HG02610 (cell line): ENCODE measurements at regions not wholly inside any gene's neighbourhood (a gene's known extent, or its start where the extent isn't known, plus 50 kb on each side); places are given as distances from the start of the nearest gene placed in this dataset.
A peak's percentile ranks its signal among the peaks of the same experiment; 100 is the strongest.
"Not testable (repeated sequence)": the region's sequence is repeated elsewhere in the genome, so short reads cannot be mapped to it uniquely, and the experiment has no call there.

Source experiments
- ATAC-seq: cut with Tn5 transposase; IDR thresholded peaks from one replicate; pipeline ENCODE4 v1.9.1; 2021; ENCODE audit warnings: mild to moderate bottlenecking, moderate library complexity; ENCODE audit not compliant: unreplicated experiment

- no peak for ATAC-seq
Observed at GRCh38 chr3:70658513-70659310, 346.3 kb upstream of the MDFIC2 start.

GRCh38 chr3:70657454-70657853, 345.0 kb upstream of the MDFIC2 start:
- no peak for ATAC-seq

- ATAC-seq: no peak
Observed at GRCh38 chr3:70647823-70648222, 335.4 kb upstream of the MDFIC2 start.

- ATAC-seq: no peak
Observed at GRCh38 chr3:70647094-70647493, 334.7 kb upstream of the MDFIC2 start.

DNA sequence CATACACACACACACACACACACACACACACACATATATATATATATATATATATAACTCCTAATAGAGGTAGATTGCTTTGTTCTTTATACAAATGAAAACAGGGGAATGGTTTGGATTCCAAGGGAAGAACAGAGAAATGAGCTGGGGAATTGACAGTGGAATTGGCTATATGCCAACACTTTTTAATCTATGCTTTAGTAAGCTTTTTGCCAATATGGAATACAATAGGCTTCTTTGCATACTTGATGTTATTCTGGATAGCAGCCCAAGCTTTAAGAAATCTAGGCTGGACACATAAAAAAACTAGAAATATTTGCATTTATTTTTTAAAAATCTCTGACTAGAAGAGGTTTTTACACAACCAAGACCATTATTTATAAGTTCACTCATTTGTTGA, 334.2 kb upstream of the MDFIC2 start:
- ATAC-seq: no peak

DNA sequence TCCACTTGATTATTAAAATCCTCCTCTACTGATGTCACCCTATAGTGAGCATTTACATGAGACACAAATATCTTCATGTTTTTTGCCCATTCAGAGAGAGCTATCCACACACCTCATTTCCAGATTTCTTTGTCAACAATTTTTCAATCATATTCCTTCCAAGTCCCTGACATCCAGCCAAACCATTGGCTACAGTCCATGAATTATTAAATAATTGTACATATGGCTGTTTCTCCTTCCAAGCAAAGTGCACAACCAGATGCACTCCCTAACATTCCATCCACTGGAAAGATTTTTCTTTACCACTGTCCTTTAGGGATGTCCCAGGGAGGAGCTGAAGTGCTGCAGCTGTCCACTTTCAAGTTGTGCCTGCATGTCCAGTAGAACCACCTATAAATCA, 328.0 kb upstream of the MDFIC2 start:
- ATAC-seq: no peak

DNA sequence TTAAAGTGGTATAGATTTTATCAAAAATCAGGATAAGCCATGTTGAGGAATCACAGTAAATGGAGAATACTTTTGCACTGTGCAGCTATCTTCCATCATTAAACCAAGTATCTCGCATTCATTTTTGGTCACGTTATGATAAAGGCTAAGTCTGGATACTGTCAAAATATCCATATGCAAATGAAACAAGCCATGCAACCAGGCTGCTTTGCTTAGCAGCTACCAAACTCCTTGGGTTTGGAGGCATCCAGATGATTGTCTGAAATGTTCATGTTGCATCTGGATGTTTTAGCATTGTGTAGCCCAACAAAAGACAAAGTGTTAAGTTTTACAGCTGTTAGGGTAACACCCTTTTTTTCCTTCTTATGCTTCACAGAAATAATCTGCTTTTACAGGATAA, 322.9 kb upstream of the MDFIC2 start:
- ATAC-seq: no peak

DNA sequence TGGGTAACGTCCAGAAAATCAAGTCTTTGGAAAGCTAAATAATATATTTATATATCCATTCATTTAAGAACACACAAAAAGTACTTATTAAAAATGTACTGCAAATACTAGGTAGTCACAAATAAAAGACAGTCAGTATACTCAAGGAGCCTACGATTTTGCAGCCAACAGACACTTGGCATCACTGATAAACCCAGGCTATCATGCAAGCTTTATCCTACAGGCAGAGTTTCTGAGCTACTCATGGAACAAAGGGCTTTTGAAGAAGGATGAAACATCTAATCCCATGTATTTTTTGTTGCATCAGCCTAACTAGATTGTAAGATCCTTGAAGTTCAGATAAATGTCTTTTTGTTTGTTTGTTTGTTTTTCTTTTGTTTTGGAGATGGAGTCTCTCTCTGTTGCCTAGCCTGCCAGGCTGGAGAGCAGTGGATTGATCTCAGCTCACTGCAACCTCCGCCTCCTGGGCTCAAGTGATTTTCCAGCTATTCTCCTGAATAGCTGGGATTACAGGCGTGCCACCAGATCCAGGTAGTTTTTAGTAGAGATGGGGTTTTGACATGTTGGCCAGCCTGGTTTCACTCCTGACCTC, 319.4 kb upstream of the MDFIC2 start:
- no peak for ATAC-seq

GRCh38 chr3:70621451-70621850, 309.0 kb upstream of the MDFIC2 start:
- no peak for ATAC-seq

- ATAC-seq: no peak
Observed at GRCh38 chr3:70620956-70621355, 308.5 kb upstream of the MDFIC2 start.

GRCh38 chr3:70620367-70620766, 307.9 kb upstream of the MDFIC2 start:
- no peak for ATAC-seq

GRCh38 chr3:70618151-70618550, 305.7 kb upstream of the MDFIC2 start:
- no peak for ATAC-seq

DNA sequence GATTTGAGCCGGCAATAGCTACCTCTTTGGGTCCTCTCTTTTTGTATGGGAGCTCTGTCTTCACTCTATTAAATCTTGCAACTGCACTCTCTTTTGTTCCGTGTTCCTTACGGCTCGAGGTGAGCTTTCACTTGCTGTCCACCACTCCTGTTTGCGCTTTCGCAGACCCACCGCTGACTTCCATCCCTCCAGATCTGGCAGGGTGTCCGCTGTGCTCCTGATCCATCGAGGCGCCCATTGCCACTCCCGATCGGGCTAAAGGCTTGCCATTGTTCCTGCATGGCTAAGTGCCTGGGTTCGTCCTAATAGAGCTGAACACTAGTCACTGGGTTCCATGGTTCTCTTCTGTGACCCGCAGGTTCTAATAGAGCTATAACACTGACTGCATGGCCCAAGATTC, 304.9 kb upstream of the MDFIC2 start:
- not testable (repeated sequence) for ATAC-seq

DNA sequence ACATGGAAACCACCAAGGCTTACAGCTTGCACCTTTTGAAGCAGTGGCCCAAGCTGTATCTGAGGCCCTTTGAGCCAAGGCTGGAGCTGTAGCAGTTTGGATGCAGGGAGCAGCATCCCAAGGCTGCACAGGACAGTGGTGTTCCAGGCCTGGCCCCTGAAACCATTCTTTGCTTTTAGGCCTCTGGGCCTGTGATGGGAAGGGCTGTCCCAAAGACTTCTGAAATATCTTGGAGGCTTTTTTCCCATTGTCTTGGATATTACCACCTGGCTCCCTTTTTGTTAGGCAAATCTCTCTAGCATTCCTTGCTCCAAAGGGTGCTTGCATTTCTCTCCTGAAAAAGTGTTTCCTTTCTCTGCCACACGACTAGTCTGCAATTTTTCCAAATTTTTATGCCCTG, 302.8 kb upstream of the MDFIC2 start:
- ATAC-seq: no peak

DNA sequence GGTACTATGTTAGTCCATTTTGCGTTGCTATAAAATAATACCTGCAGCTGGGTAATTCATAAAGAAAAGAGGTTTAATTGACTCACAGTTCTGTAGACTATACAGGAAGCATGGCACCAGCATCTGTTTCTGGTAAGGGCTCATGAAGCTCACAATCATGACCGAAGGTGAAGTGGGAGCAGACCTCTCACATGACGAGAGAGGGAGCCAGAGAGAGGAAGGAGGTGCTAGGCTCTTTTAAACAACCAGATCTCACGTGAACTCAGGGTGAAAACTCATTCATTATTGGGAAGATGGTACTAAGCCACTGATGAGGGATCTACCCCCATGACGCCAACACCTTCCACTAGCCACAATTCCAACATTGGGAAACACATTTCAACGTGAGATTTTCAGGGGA, 301.7 kb upstream of the MDFIC2 start:
- no peak for ATAC-seq

- no peak for ATAC-seq
Observed at GRCh38 chr3:70612920-70613319, 300.5 kb upstream of the MDFIC2 start.

GRCh38 chr3:70611667-70612277, 299.3 kb upstream of the MDFIC2 start:
- ATAC-seq: not testable (repeated sequence)

- no peak for ATAC-seq
Observed at GRCh38 chr3:70608434-70608833, 296.0 kb upstream of the MDFIC2 start.

DNA sequence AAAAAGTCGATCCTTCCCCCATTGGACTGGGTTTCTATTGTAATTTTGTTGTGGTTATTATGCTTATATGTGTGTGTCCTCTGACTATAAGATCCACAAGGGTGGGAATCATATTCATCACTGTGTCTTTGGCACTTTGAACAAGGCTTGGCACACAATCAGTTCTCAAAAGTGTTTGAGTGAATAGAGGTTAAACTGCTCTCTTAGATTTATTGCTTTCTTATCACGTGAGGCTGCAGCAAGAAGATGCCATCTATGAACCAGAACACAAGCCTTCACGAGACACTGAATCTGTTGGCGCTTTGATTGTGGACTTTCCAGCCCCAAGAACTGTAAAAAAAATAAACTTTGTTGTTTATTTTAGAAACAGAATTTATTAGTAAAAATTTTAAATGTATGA, 295.0 kb upstream of the MDFIC2 start:
- ATAC-seq: no peak

GRCh38 chr3:70606018-70606417, 293.6 kb upstream of the MDFIC2 start:
- ATAC-seq: no peak

GRCh38 chr3:70603103-70603502, 290.7 kb upstream of the MDFIC2 start:
- peak; percentile 55 for ATAC-seq

DNA sequence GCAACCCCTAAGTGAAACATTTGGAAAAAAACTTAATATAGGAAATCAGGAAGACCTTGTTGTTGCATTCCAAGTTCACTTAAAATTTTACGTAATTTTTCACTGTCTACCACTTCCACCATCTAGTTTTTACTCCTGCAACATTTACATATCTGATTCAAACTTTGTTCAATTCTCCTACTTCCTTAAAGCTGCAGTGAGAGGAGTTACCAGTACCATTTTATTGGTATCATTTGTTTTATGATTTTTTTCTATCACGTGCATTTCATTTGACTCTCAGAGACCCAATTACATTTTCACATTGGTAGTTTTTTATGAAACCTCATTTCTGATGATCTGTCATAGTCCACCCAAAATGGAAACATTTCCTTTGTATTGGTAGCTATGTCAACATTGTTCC, 284.9 kb upstream of the MDFIC2 start:
- no peak for ATAC-seq
